GM18498 (cell line): ENCODE measurements at regions not wholly inside any gene's neighbourhood (a gene's known extent, or its start where the extent isn't known, plus 50 kb on each side); places are given as distances from the start of the nearest gene placed in this dataset.

Experiments
- ATAC-seq: cut with Tn5 transposase; IDR thresholded peaks from one replicate; pipeline ENCODE4 v1.9.1; 2021; ENCODE audit warnings: mild to moderate bottlenecking, moderate library complexity; ENCODE audit not compliant: unreplicated experiment

DNA sequence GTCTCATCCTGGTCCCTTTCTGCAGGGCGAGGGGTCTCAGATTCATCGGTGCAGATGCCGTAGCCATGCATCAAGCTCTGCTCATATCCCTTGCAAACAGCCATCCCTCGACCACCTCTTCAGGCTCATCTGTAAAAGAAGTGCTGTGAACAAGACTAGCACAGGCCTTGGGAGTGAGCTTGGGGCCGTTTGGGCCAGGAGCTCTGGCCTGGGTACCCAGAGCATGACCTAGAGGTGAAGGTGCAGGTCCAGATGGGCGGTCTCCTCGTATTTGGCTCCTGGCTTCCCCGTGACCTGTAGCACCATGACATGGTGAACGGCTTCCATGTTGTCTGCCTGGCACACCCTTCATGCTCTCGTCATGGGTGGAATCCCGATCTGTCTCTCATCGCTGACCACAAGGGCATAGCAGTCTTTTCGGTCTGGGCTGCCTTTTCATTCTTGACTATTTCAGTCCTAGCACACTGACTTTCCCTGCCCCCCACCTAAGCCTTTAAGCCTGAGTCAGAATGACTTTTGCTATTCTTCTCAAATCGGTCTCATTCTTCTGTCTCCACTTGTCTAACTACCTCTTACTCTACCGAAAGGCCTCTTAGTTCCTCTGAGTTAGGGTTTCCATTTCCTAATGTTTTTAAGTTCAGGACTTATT is 216.0 kb downstream of the FOXL1 start:
- ATAC-seq: no peak

DNA sequence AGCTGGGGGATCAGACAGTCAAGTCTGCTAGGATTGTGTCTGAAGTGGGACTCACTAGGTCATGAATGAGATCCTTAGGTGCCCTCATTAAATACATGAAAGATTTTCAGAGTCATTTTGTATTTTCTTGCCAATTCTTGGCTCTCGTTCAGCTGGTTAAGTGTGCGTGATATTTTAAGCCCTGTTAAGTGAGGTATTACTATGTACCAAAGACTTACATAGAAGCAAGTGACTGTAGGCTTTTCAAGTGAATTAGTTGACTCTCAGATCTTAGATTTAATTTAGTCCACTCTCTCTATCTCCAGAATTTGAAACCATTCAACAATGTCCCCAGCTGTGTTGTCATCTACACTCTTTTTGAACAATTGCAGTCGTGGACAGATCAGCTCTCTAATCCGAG is 219.4 kb downstream of the FOXL1 start:
- ATAC-seq: no peak

DNA sequence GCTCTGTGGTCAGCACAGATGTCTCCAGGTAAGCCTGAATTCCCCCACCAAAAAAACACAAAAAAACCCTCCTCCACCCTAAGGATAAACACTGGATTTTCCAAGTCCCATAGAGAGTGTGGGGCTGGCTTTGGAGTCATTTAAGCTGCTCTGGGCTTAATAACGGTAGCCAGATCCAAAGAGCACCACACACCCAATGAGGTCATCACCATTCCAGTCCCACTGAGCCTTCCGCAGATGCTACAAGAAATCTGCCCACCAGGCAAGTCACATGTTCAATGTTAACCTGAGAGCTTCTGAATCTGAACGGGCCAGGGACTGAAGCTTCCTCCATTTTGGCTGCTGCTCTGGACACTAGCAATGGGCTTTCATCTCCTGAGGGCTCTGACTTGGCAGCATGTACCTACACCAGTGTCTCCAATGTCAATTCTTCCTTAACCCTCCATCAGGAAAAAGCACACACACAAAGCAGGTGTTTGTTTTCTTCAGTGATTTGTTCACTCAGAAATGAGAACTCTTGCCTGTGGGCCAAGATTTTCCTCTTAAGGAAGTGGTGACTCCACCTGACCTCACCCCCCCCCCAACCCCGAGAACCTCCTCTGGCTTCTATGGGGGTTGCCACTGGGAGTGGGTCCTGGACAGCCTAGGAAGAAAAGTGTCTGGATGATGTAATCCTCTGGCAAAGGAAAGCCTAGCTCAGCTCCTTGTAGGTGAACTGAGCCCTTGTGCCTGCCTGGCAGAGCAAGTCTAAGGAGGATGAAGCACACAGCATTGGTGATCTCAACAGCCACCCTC is 220.1 kb downstream of the FOXL1 start:
- no peak for ATAC-seq

DNA sequence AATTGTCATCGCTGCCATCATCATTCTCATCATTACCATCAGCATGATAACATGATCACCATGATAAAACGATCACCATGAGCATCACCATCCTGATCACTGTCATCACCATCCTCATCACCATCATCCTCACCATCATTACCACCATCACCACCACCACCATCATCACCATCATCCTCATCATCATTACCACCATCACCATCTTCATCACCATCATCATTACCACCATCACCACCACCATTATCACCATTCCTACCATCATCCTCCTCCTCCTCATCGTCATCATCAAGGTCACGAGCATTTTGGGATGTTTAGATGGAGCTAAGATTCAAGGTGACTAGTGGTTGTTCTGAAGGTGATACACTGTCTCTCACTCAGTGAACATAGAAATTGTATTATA is 221.0 kb downstream of the FOXL1 start:
- ATAC-seq: no peak

DNA sequence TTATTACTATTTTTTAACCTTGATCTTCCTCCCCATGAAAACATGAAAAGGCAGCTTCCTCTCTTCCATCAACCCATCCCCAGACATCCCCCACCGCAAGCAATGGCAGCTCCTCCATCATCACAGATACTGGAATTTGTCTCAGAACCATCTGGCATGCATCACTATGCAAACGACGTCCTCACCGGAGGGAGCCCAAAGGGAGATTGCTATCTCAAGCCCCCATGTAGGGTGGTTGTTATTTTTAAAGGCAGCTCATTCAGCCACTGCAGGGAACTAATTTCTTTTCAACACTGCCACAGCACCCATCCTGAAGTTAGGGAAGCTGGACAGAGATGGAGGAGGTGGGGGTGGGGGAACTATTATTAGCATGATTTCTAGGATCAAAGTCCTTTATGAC is 222.5 kb downstream of the FOXL1 start:
- ATAC-seq: no peak

DNA sequence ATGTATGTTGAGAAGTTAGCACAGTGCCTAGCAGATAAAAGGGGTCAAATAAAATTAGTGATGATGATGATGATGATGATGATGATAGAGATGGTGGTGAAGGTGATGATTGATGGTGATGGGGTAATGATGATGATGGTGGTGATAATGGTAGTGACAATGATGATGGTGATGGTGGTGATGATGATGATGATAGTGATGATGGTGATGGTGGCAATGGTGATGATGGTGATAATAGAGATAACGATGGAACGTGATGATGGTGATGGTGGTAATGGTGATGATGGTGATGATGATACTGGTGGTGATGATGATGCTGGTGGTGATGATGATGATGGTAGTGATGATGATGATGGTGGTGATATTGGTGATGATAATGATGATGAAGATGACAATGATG is 223.7 kb downstream of the FOXL1 start:
- no peak for ATAC-seq

DNA sequence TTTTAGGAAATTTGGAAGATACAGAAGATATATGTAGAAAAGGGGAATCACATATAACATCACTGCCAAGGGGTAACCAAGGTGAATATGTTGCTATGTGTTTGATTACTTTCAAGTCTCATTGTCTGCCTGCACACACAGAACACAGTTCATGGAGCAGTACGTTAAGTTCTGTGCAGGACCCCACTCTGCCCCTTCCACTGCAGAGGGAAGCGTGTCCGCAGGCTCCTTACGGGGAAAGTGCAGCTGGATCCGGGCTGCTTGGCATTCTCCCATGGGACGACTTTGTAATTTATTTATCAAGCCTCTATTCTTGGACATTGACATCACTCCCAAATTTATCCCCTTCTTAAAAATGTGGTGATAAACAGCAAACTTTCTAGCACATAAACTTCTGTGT is 226.8 kb downstream of the FOXL1 start:
- ATAC-seq: no peak

DNA sequence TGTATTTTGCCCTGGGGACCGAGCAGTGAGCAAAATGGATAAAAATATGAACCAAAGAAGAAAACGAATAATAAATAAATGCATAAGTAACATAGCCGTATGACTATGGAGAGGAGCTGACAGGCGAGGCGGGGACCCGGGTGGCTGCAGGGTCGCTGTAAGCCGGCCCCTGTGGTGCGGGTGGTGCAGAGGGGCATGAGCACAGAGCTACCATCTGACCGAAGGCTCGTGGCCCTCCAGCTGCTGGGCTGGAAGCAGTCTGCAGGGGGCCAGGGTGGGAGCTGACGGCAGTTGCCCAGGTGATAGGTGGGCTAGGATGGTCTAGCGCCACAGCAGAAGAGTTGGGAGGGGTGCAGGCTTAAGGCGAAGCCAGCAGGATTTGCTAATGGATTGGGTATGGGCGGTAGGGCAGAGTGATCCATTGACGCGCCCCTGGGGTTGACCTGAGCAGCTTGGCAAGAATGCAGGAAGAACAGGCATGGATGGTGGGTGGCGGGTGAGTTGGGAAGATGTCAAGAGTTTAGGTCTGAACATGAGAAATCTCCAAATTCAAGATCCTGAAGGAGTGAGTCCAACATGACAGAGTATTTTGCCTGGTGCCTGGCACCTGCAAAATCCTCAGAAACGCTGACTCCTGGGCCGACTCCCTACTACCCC is 228.0 kb downstream of the FOXL1 start:
- ATAC-seq: no peak

DNA sequence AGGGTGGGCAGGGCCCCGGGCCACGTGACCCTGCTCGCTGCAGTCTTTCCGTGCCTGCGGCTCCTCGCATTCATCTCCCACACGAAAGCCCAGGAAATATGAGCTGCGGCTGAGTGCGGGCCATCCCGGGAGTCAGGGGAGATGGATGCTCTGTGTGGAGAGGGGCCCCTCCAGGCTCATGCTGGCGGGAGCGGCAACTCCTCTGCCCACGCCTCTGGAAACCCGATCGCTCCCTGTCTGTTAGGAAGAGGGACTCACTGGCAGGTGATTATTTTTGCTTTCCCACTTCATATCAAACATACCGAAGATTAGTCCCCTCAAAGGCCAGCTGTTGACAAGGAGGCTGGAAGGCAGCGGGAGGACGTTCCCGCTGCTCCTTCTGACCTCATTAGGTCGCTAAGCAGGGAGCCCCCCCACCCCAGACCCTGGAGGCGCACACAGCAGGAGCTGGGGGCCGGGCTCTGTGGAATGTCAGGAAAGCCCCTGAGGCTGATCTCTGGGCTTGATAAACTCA is 228.5 kb downstream of the FOXL1 start:
- ATAC-seq: no peak

DNA sequence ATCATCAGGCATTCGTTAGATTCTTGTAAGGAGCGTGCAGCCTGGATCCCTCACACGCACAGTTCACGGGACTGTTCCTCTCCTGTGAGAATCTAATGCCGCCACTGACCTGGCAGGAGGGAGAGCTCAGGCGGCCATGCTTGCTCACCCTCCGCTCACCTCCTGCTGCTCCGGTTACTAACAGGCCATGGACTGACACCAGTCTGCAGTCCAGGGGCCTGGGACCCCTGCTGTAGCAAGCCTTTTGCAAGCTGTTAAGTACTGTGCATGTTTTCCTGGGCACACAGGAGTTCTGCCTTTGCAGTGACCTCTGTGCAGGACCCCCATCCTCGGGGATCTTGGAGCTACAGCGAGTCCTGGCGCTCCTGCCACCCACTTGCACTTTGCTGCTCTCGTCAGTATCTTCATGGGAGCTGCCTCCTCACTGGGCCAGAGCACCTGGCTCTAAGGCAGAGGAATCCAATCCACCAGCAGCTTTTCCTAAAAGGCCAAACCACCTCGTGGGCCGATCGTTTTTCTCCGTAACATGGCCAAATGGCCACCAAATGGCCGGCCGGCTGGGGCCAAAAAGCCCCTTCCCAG is 230.6 kb downstream of the FOXL1 start:
- no peak for ATAC-seq

DNA sequence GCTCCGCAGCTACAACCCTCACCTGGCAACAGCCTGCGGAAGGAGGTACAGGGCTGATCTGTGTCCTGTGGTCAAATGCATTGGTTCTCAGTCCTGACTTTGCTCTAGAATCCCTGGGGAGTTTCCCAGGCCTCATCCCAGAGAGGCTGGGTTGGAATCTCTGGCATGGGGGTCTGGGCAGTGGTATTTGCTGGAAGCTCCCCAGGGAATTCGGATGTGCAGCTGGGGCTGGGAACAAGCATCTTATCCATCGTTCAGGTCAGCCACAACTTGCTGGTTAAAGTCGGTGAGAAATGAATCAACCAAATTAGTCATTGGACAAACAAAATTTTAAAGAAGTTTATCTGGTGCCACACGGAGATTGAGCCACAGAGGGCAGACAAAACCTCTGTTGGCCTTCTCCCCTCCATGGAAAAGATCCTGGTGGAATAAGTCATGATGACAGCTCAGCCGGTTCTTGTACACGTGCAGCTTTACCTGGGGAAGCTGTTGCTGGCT is 231.2 kb downstream of the FOXL1 start:
- ATAC-seq: no peak

DNA sequence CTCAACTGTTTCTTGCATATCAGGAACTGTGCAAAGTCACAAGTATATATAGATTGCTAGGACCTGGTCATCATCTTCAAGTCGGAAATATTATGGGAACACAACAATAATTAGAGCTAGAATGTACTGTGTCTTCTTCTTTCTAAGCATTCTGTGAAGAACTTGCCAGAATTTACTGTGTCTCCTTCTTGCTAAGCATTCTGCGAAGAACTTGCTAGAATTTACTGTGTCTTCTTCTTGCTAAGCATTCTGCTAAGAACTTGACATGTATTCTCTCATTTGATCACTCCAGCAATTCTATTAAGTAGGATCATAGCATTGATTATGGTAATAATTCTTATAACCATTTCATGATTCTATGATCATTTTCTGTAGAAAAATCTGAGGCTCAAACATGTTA is 231.7 kb downstream of the FOXL1 start:
- no peak for ATAC-seq

DNA sequence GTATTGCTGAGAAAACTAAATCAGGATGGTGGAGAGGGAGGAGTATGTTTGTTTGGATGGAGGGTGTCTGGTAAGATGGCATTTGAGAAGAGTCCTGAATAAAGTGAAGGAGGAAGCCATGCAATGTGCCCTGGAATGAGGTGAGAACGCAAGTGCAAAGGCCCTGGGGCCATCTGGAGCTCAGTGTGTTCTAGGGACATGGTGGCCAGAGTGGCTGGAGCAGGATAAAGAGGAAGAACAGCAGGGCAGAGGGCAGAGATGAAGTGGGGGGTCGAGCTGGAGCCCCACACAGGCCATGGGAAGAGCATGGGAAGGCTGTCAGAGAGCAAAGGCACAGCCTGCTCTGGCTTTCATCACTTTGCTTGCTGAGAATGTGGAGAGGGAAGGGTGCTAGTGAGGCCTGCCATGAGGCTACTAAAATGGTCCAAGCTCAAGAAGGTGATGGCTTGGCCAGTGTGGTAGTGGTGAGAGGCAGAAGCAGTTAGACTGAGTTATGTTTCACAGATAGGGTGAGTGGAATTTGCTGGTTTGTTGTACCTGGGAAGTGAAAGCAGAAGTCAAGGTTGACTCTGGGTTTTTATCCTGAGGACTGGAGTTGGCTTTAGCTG is 234.1 kb downstream of the FOXL1 start:
- no peak for ATAC-seq

DNA sequence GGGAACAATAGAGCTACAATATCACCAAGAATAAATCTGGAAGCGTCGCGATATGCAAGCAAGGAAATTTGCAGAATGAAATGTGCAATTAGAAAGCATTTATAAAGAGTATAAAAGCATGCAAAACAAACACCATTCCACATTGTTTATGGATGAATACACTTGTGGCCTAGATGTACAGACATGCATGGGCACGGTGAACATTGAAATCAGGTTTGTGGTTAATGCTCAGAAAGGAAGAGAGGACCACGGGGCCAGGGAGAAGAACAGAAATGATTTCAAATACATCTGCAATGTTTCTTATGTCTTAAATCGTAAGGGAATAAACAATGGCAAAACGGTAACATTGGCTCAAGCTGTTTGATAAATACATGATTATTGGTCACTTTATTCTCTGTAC is 235.9 kb downstream of the FOXL1 start:
- ATAC-seq: no peak

DNA sequence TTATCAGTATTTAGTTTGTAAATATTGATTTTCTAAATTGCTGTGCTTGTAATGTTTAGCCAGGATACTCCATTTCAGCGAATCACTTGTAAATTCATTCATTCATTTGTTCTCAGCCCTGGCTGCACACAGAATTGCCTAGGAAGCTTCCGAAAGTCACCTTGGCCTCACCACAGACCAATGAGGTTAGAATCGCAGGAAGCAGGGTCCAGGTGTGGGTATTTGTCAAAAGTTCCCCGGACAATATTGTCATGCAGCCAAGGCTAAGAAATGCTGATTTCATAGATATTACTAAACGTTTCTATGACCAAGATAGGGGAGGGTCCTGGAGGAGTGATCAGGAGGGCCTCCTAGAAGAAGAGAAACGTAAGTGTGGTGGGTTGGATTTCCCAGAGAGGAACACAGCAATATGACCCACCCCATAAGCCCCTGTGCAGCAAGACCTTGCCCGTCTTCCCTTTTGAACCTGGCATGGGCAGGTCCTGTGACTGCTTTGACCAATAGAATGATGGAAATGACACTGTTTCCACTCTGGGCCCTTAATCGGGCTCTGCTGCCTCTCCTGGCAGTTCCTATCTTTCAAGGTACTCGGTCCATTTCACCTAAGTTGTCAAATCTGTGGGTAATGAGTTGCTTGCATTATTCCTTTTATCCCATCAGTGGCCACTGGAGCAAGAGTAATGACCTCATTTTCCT is 238.7 kb downstream of the FOXL1 start:
- ATAC-seq: no peak

DNA sequence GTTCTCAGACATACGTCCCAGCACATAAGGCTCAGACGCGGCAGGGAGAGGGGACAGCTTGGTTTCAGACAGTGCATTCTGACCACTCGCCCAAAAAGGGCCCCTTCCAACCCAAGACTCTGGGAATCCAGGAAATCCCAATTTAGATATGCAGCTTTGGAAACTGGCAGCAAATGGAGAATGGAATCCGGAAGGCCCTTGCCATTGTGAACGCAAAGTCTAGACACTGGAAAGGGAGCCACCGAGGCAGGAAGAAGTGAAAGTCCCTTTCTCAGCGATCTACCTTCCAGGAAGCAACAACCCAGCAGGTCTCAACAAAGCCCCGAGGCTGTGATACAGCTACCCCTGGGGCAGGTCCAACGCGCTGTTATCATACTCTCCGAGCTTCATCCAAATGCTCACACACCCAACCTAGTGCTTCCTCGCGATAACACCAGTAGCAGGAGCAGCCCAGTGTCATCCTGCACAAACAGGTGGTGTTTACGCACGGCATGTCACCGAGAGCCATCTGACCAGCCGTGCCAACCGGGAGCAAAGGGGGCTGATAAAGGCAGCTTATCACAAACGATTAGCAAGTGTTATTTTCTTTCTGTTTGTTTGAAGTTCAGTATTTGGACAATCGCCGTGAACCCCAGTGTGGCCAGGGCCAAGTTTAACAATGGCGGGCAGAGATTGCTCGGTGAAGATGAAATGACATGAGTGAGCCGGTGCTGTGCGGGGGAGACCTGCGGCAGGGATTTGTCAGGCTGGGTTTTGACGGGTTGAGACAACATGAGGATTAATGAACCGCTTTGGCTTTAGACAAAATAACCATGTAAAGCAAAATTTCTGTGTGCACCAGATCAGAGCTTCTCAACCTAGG is 240.6 kb downstream of the FOXL1 start:
- no peak for ATAC-seq

DNA sequence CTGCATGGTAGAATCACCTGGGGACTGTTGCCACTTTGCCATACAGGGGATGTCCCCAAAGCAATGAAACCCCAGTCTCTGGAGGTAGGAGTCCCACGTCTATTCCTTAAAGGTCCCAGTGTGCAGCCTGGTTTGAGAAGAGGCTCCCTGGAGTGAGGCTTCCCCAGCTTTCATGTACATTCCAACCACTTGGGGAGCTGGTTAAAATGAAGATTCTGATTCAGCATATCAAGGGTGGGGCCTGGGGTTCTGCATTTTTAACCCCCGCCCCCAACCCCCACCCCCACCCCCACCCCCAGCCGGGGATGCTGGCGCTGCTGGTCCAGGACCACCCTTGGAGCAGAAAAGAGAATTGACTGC is 241.2 kb downstream of the FOXL1 start:
- ATAC-seq: no peak

DNA sequence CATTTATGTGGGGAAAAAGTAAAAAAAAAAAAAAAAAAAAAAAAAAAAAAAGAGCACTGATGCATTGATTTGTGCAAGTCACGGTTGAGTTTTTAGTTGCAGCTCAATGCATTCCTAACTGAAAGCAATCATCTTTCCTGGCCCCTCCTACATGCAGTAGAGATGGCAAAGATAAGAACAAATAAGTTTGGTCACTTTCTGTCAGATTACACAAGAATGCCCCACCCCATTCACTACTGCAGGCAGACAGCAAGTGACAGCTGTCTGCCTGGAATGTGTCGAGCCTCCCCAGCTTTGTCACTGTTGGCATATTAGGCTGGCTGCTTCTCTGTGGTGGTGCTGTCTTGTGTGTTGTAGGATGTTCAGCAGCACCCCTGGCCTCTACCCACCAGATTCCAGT is 243.5 kb downstream of the FOXL1 start:
- ATAC-seq: no peak

DNA sequence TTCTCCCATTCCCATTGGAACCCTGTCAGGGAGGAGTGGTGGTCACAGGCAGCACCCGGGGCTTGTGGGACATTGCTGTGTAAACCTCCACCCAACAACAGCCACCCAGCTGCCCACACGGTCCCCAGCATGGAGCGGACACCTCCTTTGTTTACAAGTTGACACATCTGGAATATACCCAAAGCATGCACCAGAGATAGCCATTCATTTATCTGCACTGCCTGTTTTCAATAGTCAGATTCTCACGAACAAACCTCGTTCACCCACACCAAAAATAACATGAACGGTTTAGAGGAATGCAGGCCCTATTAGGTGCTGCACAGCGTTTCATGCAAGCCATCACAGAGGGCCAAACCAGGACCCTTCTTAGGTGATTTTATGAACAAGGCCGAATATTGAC is 244.8 kb downstream of the FOXL1 start:
- no peak for ATAC-seq
